DMS 273 (cell line): ENCODE measurements at regions not wholly inside any gene's neighbourhood (a gene's known extent, or its start where the extent isn't known, plus 50 kb on each side); places are given as distances from the start of the nearest gene placed in this dataset.
"Not testable (repeated sequence)": the region's sequence is repeated elsewhere in the genome, so short reads cannot be mapped to it uniquely, and the experiment has no call there.

Experiments
- DNase-seq: peaks from one replicate; lab custom pipeline; 2025; ENCODE audit not compliant: unreplicated experiment; lab: John Stamatoyannopoulos, UW

GRCh38 chr1:148279002-148279542 lies 127.0 kb upstream of the NBPF11 start:
- DNase-seq: not testable (repeated sequence)

GRCh38 chr1:148277865-148278279 lies 125.8 kb upstream of the NBPF11 start:
- not testable (repeated sequence) for DNase-seq

DNA sequence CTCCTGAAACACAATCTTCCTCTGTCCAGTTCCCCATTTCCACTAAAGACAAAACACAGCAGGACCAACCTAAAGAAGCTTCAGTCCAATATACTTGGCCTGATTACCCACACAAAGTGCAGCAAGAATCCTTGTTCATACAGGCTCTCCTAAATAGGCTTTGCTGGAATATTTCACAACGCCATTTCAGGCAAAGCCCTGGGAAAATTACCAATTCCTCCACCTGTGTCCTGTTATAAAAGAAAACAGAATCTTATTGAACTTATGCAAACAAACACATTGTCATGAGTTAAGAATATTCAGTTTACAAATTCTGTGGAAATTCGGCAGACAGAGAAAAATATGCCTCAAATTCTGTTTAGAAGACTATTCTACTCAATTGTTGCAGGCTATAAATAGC lies 115.0 kb upstream of the NBPF11 start:
- not testable (repeated sequence) for DNase-seq

DNA sequence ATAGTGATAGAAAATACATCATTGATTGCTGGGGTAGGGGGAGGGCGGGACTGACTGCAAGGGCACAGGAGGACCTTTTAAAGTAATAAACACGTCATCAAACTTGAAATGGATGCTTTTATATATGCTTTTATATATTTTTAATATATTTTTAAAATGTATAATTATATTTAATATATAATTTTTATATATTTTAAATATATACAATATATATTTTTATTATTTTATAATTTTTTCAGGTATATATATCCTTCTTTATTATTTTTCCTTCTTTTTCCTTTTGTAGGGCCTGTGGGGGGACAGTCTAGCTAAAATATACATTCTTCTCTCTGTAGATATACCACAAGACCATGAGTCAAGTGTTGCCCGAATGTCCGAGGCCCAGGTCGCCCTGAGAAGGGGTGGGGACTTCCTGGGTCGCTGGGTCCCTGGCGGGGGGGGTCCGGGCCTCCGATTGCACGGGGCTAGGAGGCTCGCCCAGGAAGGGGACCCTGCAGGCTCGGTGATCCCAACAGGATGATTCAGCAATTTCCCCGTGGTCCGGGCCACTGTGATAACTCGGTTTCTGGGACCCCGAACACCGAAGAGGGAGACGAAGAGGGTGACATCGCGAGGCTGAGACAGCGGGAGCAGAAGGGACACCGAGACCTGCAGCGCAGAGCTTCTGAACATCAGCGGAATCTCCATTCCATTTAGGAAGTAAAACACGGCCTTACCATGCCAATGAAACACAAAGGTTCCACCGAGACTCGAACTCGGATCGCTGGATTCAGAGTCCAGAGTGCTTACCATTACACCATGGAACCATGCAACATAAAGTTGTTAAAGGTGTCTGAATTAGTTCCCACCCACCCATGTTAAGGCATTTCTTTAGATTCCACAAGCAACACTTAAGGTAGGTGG lies 112.5 kb upstream of the NBPF11 start:
- peak; percentile 61 for DNase-seq

DNA sequence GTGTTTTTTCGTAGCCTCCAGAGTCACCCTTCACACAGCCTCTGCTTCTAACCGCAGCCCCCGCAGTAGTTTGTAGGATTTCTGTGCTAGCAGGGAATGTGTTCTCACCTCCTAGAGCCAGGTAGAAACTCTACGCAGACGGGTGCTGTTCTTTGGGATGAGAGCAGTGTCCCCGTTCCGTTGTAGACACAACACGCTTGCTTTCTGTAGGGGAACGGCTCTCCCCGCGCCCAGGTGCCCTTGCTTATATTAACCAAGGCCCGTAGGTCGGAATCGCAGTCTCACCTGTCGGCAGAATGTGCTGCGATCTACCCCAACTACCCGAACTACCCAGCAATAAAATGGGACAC lies 111.8 kb upstream of the NBPF11 start:
- DNase-seq: no peak

GRCh38 chr1:148263128-148263905 lies 111.2 kb upstream of the NBPF11 start:
- peak; percentile 92 for DNase-seq

- not testable (repeated sequence) for DNase-seq
Measured at GRCh38 chr1:148261684-148262083, 109.6 kb upstream of the NBPF11 start.

DNA sequence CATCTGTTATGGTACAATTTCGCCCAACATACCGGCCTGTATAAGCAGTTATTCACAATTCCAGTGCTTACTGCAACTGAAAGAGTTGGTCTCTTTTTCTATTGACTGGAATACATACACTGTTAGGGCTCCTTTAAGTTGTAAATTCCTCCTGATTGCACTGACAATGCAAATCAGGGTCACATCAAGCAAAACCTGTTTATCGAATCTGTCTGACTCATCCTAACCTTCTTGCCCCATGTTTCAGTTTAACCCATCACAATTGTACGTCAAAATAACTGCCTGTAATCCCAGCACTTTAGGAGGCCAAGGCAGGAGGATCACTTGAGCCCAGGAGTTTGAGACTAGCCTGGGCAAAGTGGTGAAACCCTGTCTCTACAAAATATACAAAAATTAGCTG lies 105.8 kb upstream of the NBPF11 start:
- DNase-seq: not testable (repeated sequence)

DNA sequence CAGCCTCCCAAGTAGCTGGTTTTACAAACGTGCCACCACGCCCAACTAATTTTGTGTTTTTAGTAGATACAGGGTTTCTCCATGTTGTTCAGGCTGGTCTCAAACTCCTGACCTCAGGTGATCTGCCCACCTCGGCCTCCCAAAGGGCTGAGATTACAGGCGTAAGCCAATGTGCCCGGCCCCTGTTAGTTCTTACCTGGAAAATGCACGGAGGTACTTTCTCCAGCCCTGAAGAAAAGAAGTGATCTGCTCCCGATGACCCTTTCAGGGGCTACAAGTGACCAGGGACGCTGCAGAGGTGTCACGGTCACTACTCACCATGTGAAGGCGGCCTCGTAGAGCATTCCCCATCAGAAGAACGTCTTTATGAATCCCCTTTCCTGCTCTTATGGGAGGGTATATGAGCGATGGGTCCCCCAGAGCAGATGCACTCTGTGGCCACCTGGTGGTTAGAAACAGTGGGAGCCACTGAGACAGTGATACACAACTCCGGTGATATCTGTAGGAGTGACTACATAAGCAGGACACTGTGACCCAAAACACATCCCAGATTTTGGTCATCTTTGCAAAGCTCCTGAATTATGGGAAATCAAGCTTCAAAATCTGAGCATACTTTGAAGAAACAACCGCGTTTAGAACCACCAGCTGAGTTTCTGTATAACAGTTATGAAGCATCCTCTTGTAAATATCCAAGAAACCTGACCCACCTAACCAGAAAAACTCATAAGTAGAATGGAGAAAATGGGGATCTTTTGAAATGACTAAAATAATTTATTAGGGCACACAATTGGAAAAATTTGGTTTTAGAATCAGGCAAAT lies 102.7 kb upstream of the NBPF11 start:
- peak; percentile 49 for DNase-seq

GRCh38 chr1:148253808-148254207 lies 101.7 kb upstream of the NBPF11 start:
- not testable (repeated sequence) for DNase-seq

GRCh38 chr1:148248798-148249197 lies 96.7 kb upstream of the NBPF11 start:
- not testable (repeated sequence) for DNase-seq

DNA sequence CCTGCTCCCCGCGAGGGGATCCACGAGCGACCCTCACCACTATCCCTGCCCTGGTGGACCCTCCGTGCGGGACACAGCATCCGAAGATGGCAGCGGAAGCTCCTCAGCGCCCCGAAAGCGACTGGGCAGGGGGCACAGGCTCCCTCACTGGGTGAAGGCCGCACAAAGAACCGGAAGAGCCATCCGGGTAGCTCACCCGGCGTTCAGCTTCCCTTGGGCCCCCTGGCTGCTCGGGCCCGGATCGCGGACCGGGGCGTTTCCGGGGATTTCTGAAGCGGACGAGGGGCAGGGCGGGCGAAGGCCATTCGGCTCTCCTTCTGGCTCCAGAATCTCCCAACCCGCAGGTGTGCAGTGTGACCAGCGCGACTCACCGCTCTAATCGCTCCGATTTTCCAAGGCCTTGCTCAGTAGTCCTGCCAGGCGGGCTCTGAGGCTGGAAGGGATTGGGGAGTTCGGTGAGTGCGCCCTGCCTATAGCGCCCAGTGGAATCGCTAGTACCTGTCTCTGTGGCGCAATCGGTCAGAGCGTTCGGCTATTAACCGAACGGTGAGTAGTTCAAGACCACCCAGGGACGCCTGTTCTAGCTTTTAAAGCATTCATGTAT lies 94.3 kb upstream of the NBPF11 start:
- not testable (repeated sequence) for DNase-seq

- not testable (repeated sequence) for DNase-seq
Measured at GRCh38 chr1:148245843-148246242, 93.8 kb upstream of the NBPF11 start.

DNA sequence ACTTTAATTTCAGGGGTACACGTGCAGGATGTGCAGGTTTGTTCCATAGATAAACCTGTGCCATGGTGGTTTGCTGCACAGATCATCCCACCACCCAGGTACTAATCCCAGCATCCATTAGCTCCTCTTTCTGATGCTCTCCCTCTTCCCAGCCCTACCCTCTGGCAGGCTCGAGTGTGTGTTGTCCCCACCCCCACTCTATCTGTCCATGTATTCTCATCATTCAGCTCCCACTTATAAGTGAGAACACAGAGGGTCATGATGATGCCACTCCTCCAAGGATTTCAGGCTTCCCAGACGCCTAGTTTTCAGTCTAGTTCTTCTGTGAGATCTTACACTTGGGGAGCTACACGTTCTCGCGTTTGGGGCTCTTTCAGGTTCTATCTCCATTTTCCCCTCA lies 93.4 kb upstream of the NBPF11 start:
- not testable (repeated sequence) for DNase-seq

- DNase-seq: not testable (repeated sequence)
Measured at GRCh38 chr1:148233250-148233649, 81.2 kb upstream of the NBPF11 start.

GRCh38 chr1:148228846-148229245 lies 76.8 kb upstream of the NBPF11 start:
- DNase-seq: not testable (repeated sequence)

DNA sequence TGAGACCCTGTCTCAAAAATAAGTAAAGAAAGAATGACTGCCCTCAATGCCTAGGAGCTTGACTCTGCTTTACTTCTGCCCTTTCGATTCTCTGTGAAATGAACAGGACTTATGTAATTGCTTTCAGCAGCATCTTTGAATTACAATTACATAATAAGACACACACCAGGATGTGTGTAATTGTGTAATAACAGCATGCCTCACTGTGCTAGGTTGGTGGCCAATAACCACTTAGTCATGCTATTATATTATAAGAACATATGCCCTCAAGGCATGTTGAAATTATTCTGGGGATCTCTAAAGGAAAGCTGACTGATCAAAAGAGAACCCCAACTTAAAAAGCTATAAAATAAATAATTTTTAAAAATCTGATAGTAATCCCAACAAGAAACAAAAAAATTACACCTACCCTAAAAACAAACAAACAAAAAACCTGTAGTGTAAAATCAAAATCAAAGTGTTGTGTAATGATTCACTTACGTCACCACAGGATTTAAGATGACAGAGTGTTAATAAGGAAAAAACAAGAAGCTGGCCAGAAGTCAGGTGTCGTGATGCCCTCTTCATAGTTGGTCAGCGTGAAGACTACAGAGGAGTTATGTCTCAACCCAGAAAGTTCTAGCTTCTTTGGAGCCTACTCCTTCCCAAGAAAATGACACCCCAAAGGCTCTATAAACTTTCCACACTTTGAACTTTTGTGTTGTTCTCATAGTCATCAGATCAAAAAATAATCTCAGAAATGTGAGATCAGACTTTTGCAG lies 70.5 kb upstream of the NBPF11 start:
- DNase-seq: not testable (repeated sequence)

GRCh38 chr1:148221593-148221992 lies 69.5 kb upstream of the NBPF11 start:
- not testable (repeated sequence) for DNase-seq

GRCh38 chr1:148219229-148219628 lies 67.1 kb upstream of the NBPF11 start:
- DNase-seq: not testable (repeated sequence)

GRCh38 chr1:148211191-148211590 lies 59.1 kb upstream of the NBPF11 start:
- DNase-seq: not testable (repeated sequence)
